ENCODE measurements at regions not wholly inside any gene's neighbourhood (a gene's known extent, or its start where the extent isn't known, plus 50 kb on each side); places are given as distances from the start of the nearest gene placed in this dataset.

GRCh38 chr2:191626497-191627151 is 51.3 kb upstream of the NABP1 start:
- H3K9ac ChIP-seq (ENCODE audit: low read depth, low read length) = no peak overlapping the region
- no peak for DNase-seq
- H3K4me2 ChIP-seq (ENCODE audit: insufficient read depth, low read length) = no peak overlapping the region
- H3K27ac ChIP-seq (ENCODE audit: low read length) = peak overlapping the region; percentile 91
- no peaks in the 10 kb centered on the region for H3K27me3 ChIP-seq (ENCODE audit: insufficient read depth, low read length, poor library complexity)
- no peak for TF ChIP-seq EZH2 (IDR thresholded peaks at IDR 0.05; ENCODE audit: borderline replicate concordance, low read depth, low read length, severe bottlenecking)
- no peak for TF ChIP-seq CTCF (IDR thresholded peaks at IDR 0.05; ENCODE audit: borderline replicate concordance, extremely low read depth, low read length, poor library complexity, severe bottlenecking)
- no peaks in the 10 kb centered on the region for H3K79me2 ChIP-seq (ENCODE audit: insufficient read depth, low read length)
- no peaks in the 10 kb centered on the region for H3K36me3 ChIP-seq (ENCODE audit: insufficient read depth, low read length)
- H2AFZ ChIP-seq (ENCODE audit: low read depth, low read length) = no peak overlapping the region
- no peak overlapping the region for H3K4me3 ChIP-seq (ENCODE audit: low read depth in 1 of 2, low read length in 2 of 2)
- no peak for ATAC-seq (ENCODE audit: insufficient read depth, low read depth)
- H3K4me1 ChIP-seq (ENCODE audit: insufficient read depth, low read length) = peaks cover 52% of the 10 kb centered on the region
- H3K9me3 ChIP-seq (ENCODE audit: insufficient read depth, low read length, severe bottlenecking) = no peaks in the 10 kb centered on the region
- no peaks in the 10 kb centered on the region for H4K20me1 ChIP-seq (ENCODE audit: insufficient read depth, low read length)

GRCh38 chr2:191627518-191627917 is 50.4 kb upstream of the NABP1 start:
- H3K4me1 ChIP-seq (ENCODE audit: insufficient read depth, low read length) = peaks cover 49% of the 10 kb centered on the region
- H3K79me2 ChIP-seq (ENCODE audit: insufficient read depth, low read length) = no peaks in the 10 kb centered on the region

More at GRCh38 chr2:191627518-191627917, 50.4 kb upstream of the NABP1 start:
- no peaks in the 10 kb centered on the region for H3K27me3 ChIP-seq (ENCODE audit: insufficient read depth, low read length, poor library complexity)
- H4K20me1 ChIP-seq (ENCODE audit: insufficient read depth, low read length) = no peaks in the 10 kb centered on the region
- H3K27ac ChIP-seq (ENCODE audit: low read length) = no peak overlapping the region
- no peak overlapping the region for H3K9ac ChIP-seq (ENCODE audit: low read depth, low read length)
- H3K4me2 ChIP-seq (ENCODE audit: insufficient read depth, low read length) = no peak overlapping the region
- no peak overlapping the region for H2AFZ ChIP-seq (ENCODE audit: low read depth, low read length)
- H3K9me3 ChIP-seq (ENCODE audit: insufficient read depth, low read length, severe bottlenecking) = no peaks in the 10 kb centered on the region
- ATAC-seq (ENCODE audit: insufficient read depth, low read depth) = no peak
- DNase-seq = no peak
- H3K36me3 ChIP-seq (ENCODE audit: insufficient read depth, low read length) = no peaks in the 10 kb centered on the region
- H3K4me3 ChIP-seq (ENCODE audit: low read depth in 1 of 2, low read length in 2 of 2) = no peak overlapping the region
- TF ChIP-seq EZH2 (IDR thresholded peaks at IDR 0.05; ENCODE audit: borderline replicate concordance, low read depth, low read length, severe bottlenecking) = no peak
- TF ChIP-seq CTCF (IDR thresholded peaks at IDR 0.05; ENCODE audit: borderline replicate concordance, extremely low read depth, low read length, poor library complexity, severe bottlenecking) = no peak
